ENCODE measurements at regions not wholly inside any gene's neighbourhood (a gene's known extent, or its start where the extent isn't known, plus 50 kb on each side); places are given as distances from the start of the nearest gene placed in this dataset.

DNA sequence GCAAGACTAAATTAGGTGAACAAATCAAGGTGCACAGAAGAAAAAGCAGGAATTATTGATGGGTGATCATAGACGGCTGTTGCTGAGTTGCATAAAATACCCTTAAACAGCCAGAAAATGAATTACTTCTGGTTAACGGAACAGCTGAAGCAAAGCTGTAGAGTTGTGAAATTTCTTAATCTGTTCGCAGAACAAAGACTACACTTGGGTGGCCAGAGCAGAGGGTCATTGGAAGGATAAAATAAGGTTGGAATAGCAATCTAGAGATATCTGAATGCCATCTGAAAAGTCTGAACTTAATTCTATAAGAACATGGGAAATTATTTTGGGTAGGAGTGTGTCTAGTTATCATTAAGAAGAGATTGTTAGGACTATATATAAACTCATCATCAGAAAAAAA is 339.1 kb upstream of the RSPO3 start:
- no peak overlapping the region for H3K4ac ChIP-seq (ENCODE audit: low read depth, low read length)
- H3K27me3 ChIP-seq (ENCODE audit: insufficient read depth, low read length) = no peaks in the 10 kb centered on the region
- H2BK5ac ChIP-seq (ENCODE audit: insufficient read length, low read length) = no peak overlapping the region
- H3K4me1 Mint-ChIP-seq = peaks cover 1 to 3% of the 10 kb centered on the region in 2 experiments; a peak in 1 of 4 replicates
- no peaks in the 10 kb centered on the region for H3K36me3 Mint-ChIP-seq (ENCODE audit: insufficient read depth in 1 of 3, low read depth in 3 of 3)
- H2BK15ac ChIP-seq (ENCODE audit: low read depth, low read length) = no peak overlapping the region
- no peak for DNase-seq
- no peak for TF ChIP-seq CTCF (conservative IDR thresholded peaks at IDR 0.05)
- H4K5ac ChIP-seq (ENCODE audit: insufficient read length, low read depth, low read length) = no peak overlapping the region
- no peaks in the 10 kb centered on the region for H3K9me3 ChIP-seq (ENCODE audit: control insufficient read depth, low read depth, low read length)
- H3K27me3 Mint-ChIP-seq (ENCODE audit: low read depth) = no peaks in the 10 kb centered on the region
- no peaks in the 10 kb centered on the region for H4K20me1 ChIP-seq (ENCODE audit: control insufficient read depth, insufficient read depth, insufficient read length)
- H3K9ac ChIP-seq (ENCODE audit: extremely low read depth, insufficient read length, low read length) = no peak overlapping the region
- H2AK5ac ChIP-seq (ENCODE audit: insufficient read length, low read length) = no peak overlapping the region
- H2BK120ac ChIP-seq (ENCODE audit: low read depth, low read length, poor library complexity, severe bottlenecking) = no peak overlapping the region
- no peak overlapping the region for H3K4me3 Mint-ChIP-seq
- no peaks in the 10 kb centered on the region for H3K9me3 Mint-ChIP-seq
- H3K27ac Mint-ChIP-seq = no peak overlapping the region
- H3K23me2 ChIP-seq (ENCODE audit: insufficient read length, low read depth, low read length, poor library complexity, severe bottlenecking) = no peaks in the 10 kb centered on the region
- H2BK12ac ChIP-seq (ENCODE audit: insufficient read length, low read depth, low read length) = no peak overlapping the region
- no peak overlapping the region for H4K8ac ChIP-seq (replicated peaks; ENCODE audit: insufficient read length, low read depth, low read length)
- no CpG with 5 or more reads among the region's 3 CpGs for WGBS (ENCODE audit: extremely low coverage, insufficient read length, low lambda C conversion rate)
- H3K4me2 ChIP-seq (ENCODE audit: insufficient read depth, insufficient read length, low read length) = no peak overlapping the region
- H3K23ac ChIP-seq (ENCODE audit: insufficient read length, low read depth, low read length) = no peak overlapping the region
- no peak overlapping the region for H4K91ac ChIP-seq (ENCODE audit: insufficient read length, low read depth, low read length)
- H3K14ac ChIP-seq (ENCODE audit: insufficient read depth, low read length) = no peak overlapping the region
- H2AFZ ChIP-seq (ENCODE audit: low read length) = no peak overlapping the region
- no peak overlapping the region for H2BK20ac ChIP-seq (ENCODE audit: low read depth, low read length, poor library complexity, severe bottlenecking)
- no peak overlapping the region for H3K27ac ChIP-seq (ENCODE audit: insufficient read length, low read depth, low read length)
- H3K4me1 ChIP-seq (ENCODE audit: insufficient read depth, low read length) = no peaks in the 10 kb centered on the region
- no peaks in the 10 kb centered on the region for H3K79me2 ChIP-seq (ENCODE audit: insufficient read depth, low read length)
- H3K56ac ChIP-seq (ENCODE audit: insufficient read length, low read depth, low read length) = no peak overlapping the region
- H3T11ph ChIP-seq (ENCODE audit: low read length) = no peak overlapping the region
- no peak overlapping the region for H3K18ac ChIP-seq (ENCODE audit: insufficient read length, low read depth, low read length)
- no peaks in the 10 kb centered on the region for H3K79me1 ChIP-seq (ENCODE audit: insufficient read depth, low read depth, low read length, poor library complexity, severe bottlenecking)

All from H9 (cell line).